Right lobe of liver (tissue), 6 donors: ENCODE measurements at regions not wholly inside any gene's neighbourhood (a gene's known extent, or its start where the extent isn't known, plus 50 kb on each side); places are given as distances from the start of the nearest gene placed in this dataset.

Experiments used
- ATAC-seq, 4 donors: fragments of 200-7000 bp; cut with Tn5 transposase; one replicate each; pipeline ENCODE4 v1.9.1; 2020; ENCODE audit warnings: mild to moderate bottlenecking in 4 of 4, moderate library complexity in 4 of 4
- DNase-seq, 3 donors: peaks; one replicate each; pipeline ENCODE4 v3.0.0-alpha.2; 2020
- H3K27ac ChIP-seq, 3 donors: fragments of 200-600 bp; one replicate each; pipeline ENCODE4 v1.8.0; 2022
- H3K27me3 ChIP-seq, 2 donors: fragments of 200-600 bp; one replicate each; pipeline ENCODE4 v1.8.0; 2022
- H3K36me3 ChIP-seq, 4 donors: fragments of 200-600 bp; sonication (generic) in 1 of 4; one replicate each; pipeline versions ENCODE4 v1.5.1 to v1.8.0; 2017 to 2022; ENCODE audit warnings: control low read depth in 1 of 4
- H3K4me1 ChIP-seq, 4 donors: fragments of 200-600 bp; sonication (generic) in 1 of 4; one replicate each; pipeline versions ENCODE4 v1.5.1 to v1.8.0; 2017 to 2022; ENCODE audit warnings: control low read depth in 1 of 4
- H3K4me3 ChIP-seq, 3 donors: fragments of 200-600 bp; one replicate each; pipeline ENCODE4 v1.8.0; 2022
- H3K9me3 ChIP-seq, 4 donors: fragments of 200-600 bp; sonication (generic) in 1 of 4; one replicate each; pipeline versions ENCODE4 v1.5.1 to v1.8.0; 2017 to 2022; ENCODE audit warnings: control low read depth in 1 of 4
- CTCF ChIP-seq, 4 donors: fragments of 200-600 bp in 3 of 4; fragments of 450-650 bp in 1 of 4; IDR thresholded peaks; one replicate each; pipeline versions ENCODE4 v1.5.1 to v1.8.0; 2016 to 2022; ENCODE audit warnings: antibody characterized with exemption in 4 of 4, mild to moderate bottlenecking in 2 of 4
- POLR2A ChIP-seq: fragments of 450-650 bp; IDR thresholded peaks from one replicate; pipeline ENCODE4 v1.6.1; 2017; ENCODE audit warnings: antibody characterized with exemption, mild to moderate bottlenecking
- WGBS: methylation state at CpG from one replicate; pipeline ENCODE4 v1.1.6; 2018; ENCODE audit warnings: low coverage, low lambda C conversion rate; ENCODE audit not compliant: insufficient coverage; ENCODE audit errors: missing lambda C conversion rate; 5-methylcytosine and 5-hydroxymethylcytosine counted together
- intact Hi-C, 2 donors: fragments of 100-400 bp; cut with DNase I; formaldehyde crosslinking; loops; one replicate each; pipeline versions ENCODE4 v1.11.2 to v1.14.1; 2022
- donor health status: DM: no; HTN: yes; CAD: no.
- donor health status: DM: no; HTN: no; CAD: no.
- donor health status: DM: no; HTN: no; CAD: no.
- donor health status: DM: no; HTN: yes; CAD: no.
- donor health status: DM: no; HTN: yes; CAD: no.

DNA sequence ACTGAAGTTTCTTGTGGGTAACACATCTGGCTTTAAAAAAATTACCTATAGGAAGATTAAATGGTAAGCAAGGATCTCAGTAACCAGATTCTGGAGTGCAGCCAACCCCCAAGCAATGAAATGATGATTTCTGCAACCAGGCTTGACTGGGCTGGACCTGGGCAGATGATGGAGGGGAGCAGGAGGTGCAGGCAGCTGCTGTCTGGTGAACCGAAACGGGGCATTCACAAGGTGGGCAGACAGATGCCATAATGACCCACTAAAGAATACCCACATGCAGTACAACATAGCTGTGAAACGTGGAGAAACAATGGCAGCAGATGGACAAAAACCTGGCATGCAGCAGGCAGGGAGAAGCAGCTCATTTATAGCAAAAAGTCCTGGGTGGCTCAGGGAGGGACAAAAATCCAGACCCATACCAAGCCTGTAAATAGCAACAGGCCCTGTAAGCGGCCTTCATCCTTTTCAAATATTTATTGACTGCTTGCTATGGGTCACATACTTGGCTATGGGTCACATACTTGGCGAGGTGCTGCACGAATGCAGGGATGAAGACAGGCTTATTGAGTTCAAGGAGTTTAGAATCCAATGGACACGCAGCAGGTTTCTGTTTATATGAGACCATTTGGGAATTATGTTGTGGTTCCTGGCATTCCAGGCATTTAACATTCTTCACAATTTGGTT lies 244.7 kb downstream of the HRH4 start:
- H3K27ac ChIP-seq = no peak overlapping the region
- ATAC-seq = no peak
- intact Hi-C loops = no loop called here
- no peak overlapping the region for H3K4me3 ChIP-seq
- no peaks in the 10 kb centered on the region for H3K36me3 ChIP-seq
- no peaks in the 10 kb centered on the region for H3K27me3 ChIP-seq
- 41% methylated on average over 5 of the region's 7 CpGs for WGBS
- DNase-seq = no peak
- no peaks in the 10 kb centered on the region for H3K9me3 ChIP-seq
- no peak for TF ChIP-seq CTCF (IDR thresholded peaks at IDR 0.05)
- no peak for TF ChIP-seq POLR2A
- no peaks in the 10 kb centered on the region for H3K4me1 ChIP-seq

DNA sequence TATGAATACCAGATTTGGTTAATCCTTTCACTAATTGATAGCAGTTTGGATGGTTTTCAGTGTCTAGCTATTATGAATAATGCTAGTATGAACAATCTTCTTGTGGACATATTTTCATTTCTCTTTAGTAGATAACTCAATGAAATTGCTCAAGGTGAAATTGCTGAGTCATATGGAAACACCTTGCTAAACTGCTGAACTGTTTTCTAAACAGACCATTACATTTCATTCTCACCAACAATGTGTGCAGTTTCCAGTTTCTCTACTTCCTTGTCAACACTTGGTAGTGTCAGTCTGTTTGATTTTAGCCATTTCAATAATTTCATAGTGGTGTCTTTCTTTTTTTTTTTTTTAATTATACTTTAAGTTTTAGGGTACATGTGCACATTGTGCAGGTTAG lies 250.0 kb downstream of the HRH4 start:
- TF ChIP-seq POLR2A (no peak), CTCF (IDR thresholded peaks at IDR 0.05) (no peak)
- no peaks in the 10 kb centered on the region for H3K9me3 ChIP-seq
- no peaks in the 10 kb centered on the region for H3K27me3 ChIP-seq
- H3K4me1 ChIP-seq = no peaks in the 10 kb centered on the region
- no peak overlapping the region for H3K4me3 ChIP-seq
- H3K36me3 ChIP-seq = no peaks in the 10 kb centered on the region
- intact Hi-C loops = no loop called here
- DNase-seq (no peak), ATAC-seq (no peak)
- no peak overlapping the region for H3K27ac ChIP-seq

DNA sequence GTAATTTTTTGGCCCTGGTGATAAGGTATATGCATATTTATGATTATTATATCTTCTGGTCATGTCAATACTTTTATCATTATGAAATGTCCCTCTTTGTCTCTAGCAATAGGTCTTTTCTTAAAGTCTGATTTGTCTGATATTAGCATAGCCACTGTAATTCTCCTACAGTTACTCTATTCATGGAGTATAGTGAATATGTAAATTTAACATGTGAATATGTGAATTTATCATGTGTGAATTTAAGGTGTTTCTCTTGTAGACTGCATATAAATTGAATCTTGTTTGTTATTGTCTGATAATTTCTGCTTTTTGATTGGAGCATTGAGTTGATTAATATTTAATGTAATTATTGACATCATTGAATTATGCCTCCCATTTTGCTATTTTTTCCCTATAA lies 259.4 kb downstream of the HRH4 start:
- Histone ChIP-seq H3K4me3 (no peak overlapping the region), H3K27ac (no peak overlapping the region), H3K27me3 (peaks cover 0 to 5% of the 10 kb centered on the region in 2 donors), H3K36me3 (no peaks in the 10 kb centered on the region), H3K9me3 (no peaks in the 10 kb centered on the region), H3K4me1 (no peaks in the 10 kb centered on the region)
- no peak for TF ChIP-seq CTCF (IDR thresholded peaks at IDR 0.05)
- TF ChIP-seq POLR2A = no peak
- ATAC-seq (no peak), DNase-seq (no peak)
- intact Hi-C loops = loop anchor here (10.0 kb wide), 2 partner anchors 125 to 175 kb away; no protein-coding TSS in a partner anchor

DNA sequence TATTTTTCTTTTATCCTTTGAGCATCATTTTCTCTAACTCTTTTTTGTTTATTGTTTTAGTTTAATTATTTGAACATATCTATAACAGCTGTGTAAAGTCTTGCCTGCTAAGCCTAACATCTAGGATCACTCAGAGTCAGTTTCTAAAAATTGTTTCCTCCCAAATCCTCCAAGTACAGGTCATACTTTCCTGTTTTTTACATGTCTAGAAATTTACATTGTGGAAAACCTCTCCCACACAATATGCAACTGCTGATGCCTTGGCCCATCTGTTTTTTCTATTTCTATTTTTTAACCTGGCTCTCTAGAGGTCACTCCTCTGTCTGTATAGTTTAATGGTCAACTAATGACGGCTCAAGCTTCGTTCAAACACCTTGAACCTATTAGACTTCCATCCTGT lies 261.0 kb downstream of the HRH4 start:
- no peaks in the 10 kb centered on the region for H3K36me3 ChIP-seq
- no peak for TF ChIP-seq POLR2A
- TF ChIP-seq CTCF (IDR thresholded peaks at IDR 0.05) = no peak
- H3K9me3 ChIP-seq = no peaks in the 10 kb centered on the region
- H3K27me3 ChIP-seq = peaks cover 0 to 5% of the 10 kb centered on the region in 2 donors
- H3K4me3 ChIP-seq = no peak overlapping the region
- no peak for DNase-seq
- H3K4me1 ChIP-seq = no peaks in the 10 kb centered on the region
- H3K27ac ChIP-seq = no peak overlapping the region
- 21% methylated on average over 2 of the region's 2 CpGs for WGBS
- intact Hi-C loops = loop anchor here (10.0 kb wide), 2 partner anchors 127 to 177 kb away; no protein-coding TSS in a partner anchor
- no peak for ATAC-seq
